ENCODE measurements at regions not wholly inside any gene's neighbourhood (a gene's known extent, or its start where the extent isn't known, plus 50 kb on each side); places are given as distances from the start of the nearest gene placed in this dataset.

GRCh38 chr21:23633447-23633940, 1973.8 kb downstream of the MRPL39 start:
- H3K4me1 ChIP-seq (ENCODE audit: control insufficient read depth, insufficient read depth, low read length): no peaks in the 10 kb centered on the region
- no peak overlapping the region for H3K4me3 ChIP-seq (ENCODE audit: insufficient read depth, low read depth, low read length)
- no peak overlapping the region for H3K9ac ChIP-seq (ENCODE audit: low read depth, low read length)
- H2AFZ ChIP-seq (replicated peaks; ENCODE audit: low read length, poor library complexity): no peak overlapping the region
- H3K14ac ChIP-seq (replicated peaks; ENCODE audit: low read depth, low read length): no peak overlapping the region
- no CpG with 5 or more reads among the region's 5 CpGs for WGBS, 2 experiments (ENCODE audit: extremely low coverage in 2 of 2, insufficient read length in 1 of 2)
- H3K36me3 ChIP-seq (ENCODE audit: control insufficient read depth, insufficient read depth, low read length): no peaks in the 10 kb centered on the region
- H3K27ac ChIP-seq (ENCODE audit: insufficient read depth, low read length): no peak overlapping the region
- no peak overlapping the region for H4K8ac ChIP-seq (ENCODE audit: low read depth in 2 of 2, low read length in 2 of 2)
- H2BK20ac ChIP-seq (ENCODE audit: low read depth, low read length): no peak overlapping the region
- ChIA-PET CTCF (no interaction called here), POLR2A (ENCODE audit: unreplicated experiment) (no interaction called here)
- no peaks in the 10 kb centered on the region for H3K79me1 ChIP-seq (ENCODE audit: low read depth in 1 of 2, low read length in 2 of 2)
- H4K5ac ChIP-seq (ENCODE audit: low read depth, low read length): no peak overlapping the region
- no peak overlapping the region for H3K4me2 ChIP-seq (ENCODE audit: low read depth, low read length)
- H3K56ac ChIP-seq (ENCODE audit: extremely low read depth, insufficient read depth, low read length): no peak overlapping the region
- intact Hi-C loops (cut with micrococcal nuclease) (no loop called here), dilution Hi-C loops (cut with HindIII; ENCODE audit: low sequenced_read_pairs, unreplicated experiment) (no loop called here), in situ Hi-C loops (cut with MboI; ENCODE audit: low sequenced_read_pairs) (no loop called here)
- no peaks in the 10 kb centered on the region for H3K9me1 ChIP-seq (ENCODE audit: insufficient read depth, low read length)
- no peak overlapping the region for H3K4ac ChIP-seq (ENCODE audit: low read depth, low read length)
- no peaks in the 10 kb centered on the region for H3K27me3 ChIP-seq (ENCODE audit: control insufficient read depth, insufficient read depth, low read length)
- no peak overlapping the region for H2BK15ac ChIP-seq (ENCODE audit: low read depth, low read length)
- no peak overlapping the region for H3K18ac ChIP-seq (ENCODE audit: low read depth, low read length)
- no TSS peak for BruUV-seq (replicated peaks)
- H4K91ac ChIP-seq (ENCODE audit: insufficient read depth, low read depth, low read length): no peak overlapping the region
- H2BK5ac ChIP-seq (ENCODE audit: low read depth, low read length, poor library complexity, severe bottlenecking): no peak overlapping the region
- DNase-seq (no peak), ATAC-seq (ENCODE audit: low read depth) (no peak)
- no peak overlapping the region for H3K23ac ChIP-seq (ENCODE audit: low read depth, low read length)
- H2AK5ac ChIP-seq (ENCODE audit: low read depth, low read length): no peak overlapping the region
- no peak overlapping the region for H2BK120ac ChIP-seq (ENCODE audit: low read depth, low read length)
- no peak overlapping the region for H2AK9ac ChIP-seq (replicated peaks; ENCODE audit: low read depth, low read length, poor library complexity)
- TF ChIP-seq MXI1 (IDR thresholded peaks at IDR 0.05; ENCODE audit: borderline replicate concordance, low read depth, low read length) (no peak), BHLHE40 (IDR thresholded peaks at IDR 0.05; ENCODE audit: low read depth, low read length) (no peak), CHD1 (IDR thresholded peaks at IDR 0.05; ENCODE audit: low read depth, low read length) (no peak), MAZ (IDR thresholded peaks at IDR 0.05; ENCODE audit: borderline replicate concordance, low read depth, low read length) (no peak), POLR2A (IDR thresholded peaks at IDR 0.05; ENCODE audit: low read depth, low read length) (no peak), NFE2L2 (IDR thresholded peaks at IDR 0.05; ENCODE audit: low read depth, low read length) (no peak), SMC3 (IDR thresholded peaks at IDR 0.05; ENCODE audit: low read depth, low read length) (no peak), RFX5 (IDR thresholded peaks at IDR 0.05; ENCODE audit: low read depth, low read length) (no peak), RCOR1 (IDR thresholded peaks at IDR 0.05; ENCODE audit: insufficient replicate concordance, low read length) (no peak), USF2 (IDR thresholded peaks at IDR 0.05; ENCODE audit: low read depth, low read length) (no peak), CEBPB (IDR thresholded peaks at IDR 0.05; ENCODE audit: low read depth, low read length) (no peak)
- H3K9me3 ChIP-seq (ENCODE audit: control insufficient read depth, insufficient read depth, low read length): peaks cover 2% of the 10 kb centered on the region; the same call in 1 of the 2 replicates
- no peaks in the 10 kb centered on the region for H4K20me1 ChIP-seq (ENCODE audit: insufficient read depth, low read length)

All from IMR-90 (cell line).